Mesenchymal stem cell (in vitro differentiated cells and primary cell): ENCODE measurements at regions not wholly inside any gene's neighbourhood (a gene's known extent, or its start where the extent isn't known, plus 50 kb on each side); places are given as distances from the start of the nearest gene placed in this dataset.

Experiments used
- DNase-seq: peaks from one replicate; pipeline ENCODE4 v3.0.0-alpha.2; 2013
- H2AFZ ChIP-seq: one replicate; pipeline ENCODE4 v1.6.1; 2013; ENCODE audit warnings: low read depth, mild to moderate bottlenecking, control low read depth, inconsistent platforms, low read length, moderate library complexity
- H2AK5ac ChIP-seq: 2 replicates; pipeline ENCODE4 v1.6.1; 2013; ENCODE audit warnings: low read length, moderate library complexity, mild to moderate bottlenecking, inconsistent platforms; ENCODE audit not compliant: severe bottlenecking
- H2BK120ac ChIP-seq: one replicate; pipeline ENCODE4 v1.6.1; 2013; ENCODE audit warnings: low read depth, mild to moderate bottlenecking, inconsistent platforms, low read length, moderate library complexity
- H2BK12ac ChIP-seq, 2 experiments: one replicate each; pipeline ENCODE4 v1.6.1; 2013; ENCODE audit warnings: inconsistent platforms in 2 of 2, low read length in 2 of 2, mild to moderate bottlenecking in 2 of 2, moderate library complexity in 2 of 2, control low read depth in 1 of 2
- H2BK15ac ChIP-seq: one replicate; pipeline ENCODE4 v1.6.1; 2013; ENCODE audit warnings: mild to moderate bottlenecking, low read depth, inconsistent platforms; ENCODE audit not compliant: poor library complexity, severe bottlenecking
- H2BK5ac ChIP-seq: 2 replicates; pipeline ENCODE4 v1.6.1; 2013; ENCODE audit warnings: low read depth, mild to moderate bottlenecking, low read length, control low read depth, inconsistent platforms; ENCODE audit not compliant: poor library complexity, severe bottlenecking
- H3K14ac ChIP-seq, 2 experiments: one replicate each; pipeline ENCODE4 v1.6.1; 2013; ENCODE audit warnings: inconsistent platforms in 2 of 2, low read length in 2 of 2, control low read depth in 1 of 2, mild to moderate bottlenecking in 1 of 2, moderate library complexity in 1 of 2
- H3K18ac ChIP-seq, 2 experiments: one replicate each; pipeline ENCODE4 v1.6.1; 2013; ENCODE audit warnings: inconsistent platforms in 2 of 2, low read length in 2 of 2, control low read depth in 1 of 2, low read depth in 1 of 2, mild to moderate bottlenecking in 1 of 2
- H3K23ac ChIP-seq, 2 experiments: one replicate each; pipeline ENCODE4 v1.6.1; 2013; ENCODE audit warnings: inconsistent platforms in 2 of 2, low read length in 2 of 2, mild to moderate bottlenecking in 2 of 2, moderate library complexity in 2 of 2, control low read depth in 1 of 2
- H3K27ac ChIP-seq: 2 replicates; pipeline ENCODE4 v1.5.1; 2013; ENCODE audit warnings: mild to moderate bottlenecking, moderate library complexity, low read length, control low read depth, inconsistent platforms; ENCODE audit not compliant: poor library complexity, severe bottlenecking
- H3K27me3 ChIP-seq, 2 experiments: 2 replicates each; pipeline versions ENCODE4 v1.6.1 to v1.7.0; 2013; ENCODE audit warnings: low read length in 2 of 2, mild to moderate bottlenecking in 2 of 2, moderate library complexity in 2 of 2, control low read depth in 1 of 2, inconsistent platforms in 1 of 2; ENCODE audit not compliant: control insufficient read depth in 1 of 2, insufficient read depth in 1 of 2
- H3K36me3 ChIP-seq, 2 experiments: 2 replicates each; pipeline versions ENCODE4 v1.6.1 to v1.7.0; 2013; ENCODE audit warnings: low read length in 2 of 2, control low read depth in 1 of 2, inconsistent platforms in 1 of 2, low read depth in 1 of 2, mild to moderate bottlenecking in 1 of 2; ENCODE audit not compliant: insufficient read depth in 2 of 2, control insufficient read depth in 1 of 2
- H3K4ac ChIP-seq, 2 experiments: one replicate each; pipeline ENCODE4 v1.6.1; 2013; ENCODE audit warnings: inconsistent platforms in 2 of 2, low read length in 2 of 2, mild to moderate bottlenecking in 2 of 2, moderate library complexity in 2 of 2, control low read depth in 1 of 2, low read depth in 1 of 2
- H3K4me1 ChIP-seq: 2 replicates; pipeline ENCODE4 v1.6.1; 2013; ENCODE audit warnings: low read depth, low read length, control low read depth; ENCODE audit not compliant: control insufficient read depth, insufficient read depth
- H3K4me2 ChIP-seq: 2 replicates; pipeline ENCODE4 v1.6.1; 2013; ENCODE audit warnings: low read length, mild to moderate bottlenecking, inconsistent platforms; ENCODE audit not compliant: poor library complexity, severe bottlenecking
- H3K4me3 ChIP-seq, 2 experiments: 2 replicates each; pipeline versions ENCODE4 v1.5.1 to v1.7.0; 2013; ENCODE audit warnings: low read length in 2 of 2, mild to moderate bottlenecking in 2 of 2, control low read depth in 1 of 2, low read depth in 1 of 2; ENCODE audit not compliant: insufficient read depth in 1 of 2
- H3K79me1 ChIP-seq: replicated peaks from 2 replicates; pipeline ENCODE4 v1.6.1; 2013; ENCODE audit warnings: mild to moderate bottlenecking, control low read depth, low read length, inconsistent platforms; ENCODE audit not compliant: poor library complexity, severe bottlenecking
- H3K9ac ChIP-seq: 2 replicates; pipeline ENCODE4 v1.7.0; 2013; ENCODE audit warnings: mild to moderate bottlenecking, low read length, moderate library complexity
- H3K9me3 ChIP-seq: 2 replicates; pipeline ENCODE4 v1.7.0; 2013; ENCODE audit warnings: mild to moderate bottlenecking, low read length; ENCODE audit not compliant: control insufficient read depth
- H4K8ac ChIP-seq: one replicate; pipeline ENCODE4 v1.6.1; 2013; ENCODE audit warnings: inconsistent platforms, mild to moderate bottlenecking, low read length, moderate library complexity
- H4K91ac ChIP-seq: one replicate; pipeline ENCODE4 v1.6.1; 2013; ENCODE audit warnings: mild to moderate bottlenecking, low read length, inconsistent platforms
- WGBS: methylation state at CpG from one replicate; pipeline ENCODE4 v1.1.7; 2013; ENCODE audit warnings: mixed read lengths; 5-methylcytosine and 5-hydroxymethylcytosine counted together

- Histone ChIP-seq H3K4me2 (no peak overlapping the region), H3K4me3 (no peak overlapping the region), H4K8ac (no peak overlapping the region), H3K23ac (no peak overlapping the region), H4K91ac (no peak overlapping the region), H2BK120ac (no peak overlapping the region), H3K27ac (no peak overlapping the region), H3K9ac (no peak overlapping the region), H3K27me3 (no peaks in the 10 kb centered on the region), H3K14ac (no peak overlapping the region), H3K4me1 (no peaks in the 10 kb centered on the region), H2AK5ac (no peak overlapping the region), H2AFZ (no peak overlapping the region), H3K79me1 (no peaks in the 10 kb centered on the region), H2BK15ac (no peak overlapping the region), H3K4ac (no peak overlapping the region), H3K9me3 (no peaks in the 10 kb centered on the region), H2BK12ac (no peak overlapping the region), H2BK5ac (no peak overlapping the region), H3K18ac (no peak overlapping the region), H3K36me3 (no peaks in the 10 kb centered on the region)
- 85% methylated on average over 4 of the region's 4 CpGs for WGBS
- no peak for DNase-seq
Measured at GRCh38 chr4:129978315-129978714, 882.4 kb downstream of the C4orf33 start.

DNA sequence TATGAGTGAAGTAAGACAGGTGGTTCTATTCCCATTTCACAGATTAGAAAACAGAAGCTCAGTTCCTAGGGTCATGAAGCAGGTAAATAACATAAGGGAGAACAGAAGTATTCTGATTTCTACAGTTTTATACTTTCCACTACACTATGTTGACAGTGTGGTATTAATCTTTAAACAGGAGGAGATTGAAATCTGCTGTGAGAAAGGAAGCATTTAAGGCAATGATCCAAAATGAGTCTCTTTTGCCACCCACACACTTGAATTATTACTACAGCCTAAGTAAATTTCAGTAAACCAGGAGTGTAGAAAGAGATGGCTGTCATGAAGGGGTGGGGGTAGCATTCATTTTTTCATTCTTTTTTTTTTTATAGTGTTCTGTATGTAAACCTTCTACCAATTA is 893.0 kb downstream of the C4orf33 start:
- Histone ChIP-seq H3K23ac (no peak overlapping the region), H3K4ac (no peak overlapping the region), H3K79me1 (no peaks in the 10 kb centered on the region), H4K8ac (no peak overlapping the region), H2AFZ (no peak overlapping the region), H3K27ac (no peak overlapping the region), H3K4me2 (no peak overlapping the region), H3K4me1 (no peaks in the 10 kb centered on the region), H2BK12ac (no peak overlapping the region), H2AK5ac (no peak overlapping the region), H2BK15ac (no peak overlapping the region), H3K4me3 (no peak overlapping the region), H3K14ac (no peak overlapping the region), H3K27me3 (no peaks in the 10 kb centered on the region), H2BK120ac (no peak overlapping the region), H3K36me3 (no peaks in the 10 kb centered on the region), H3K9ac (no peak overlapping the region), H4K91ac (no peak overlapping the region), H3K18ac (no peak overlapping the region), H3K9me3 (no peaks in the 10 kb centered on the region), H2BK5ac (no peak overlapping the region)
- no peak for DNase-seq

DNA sequence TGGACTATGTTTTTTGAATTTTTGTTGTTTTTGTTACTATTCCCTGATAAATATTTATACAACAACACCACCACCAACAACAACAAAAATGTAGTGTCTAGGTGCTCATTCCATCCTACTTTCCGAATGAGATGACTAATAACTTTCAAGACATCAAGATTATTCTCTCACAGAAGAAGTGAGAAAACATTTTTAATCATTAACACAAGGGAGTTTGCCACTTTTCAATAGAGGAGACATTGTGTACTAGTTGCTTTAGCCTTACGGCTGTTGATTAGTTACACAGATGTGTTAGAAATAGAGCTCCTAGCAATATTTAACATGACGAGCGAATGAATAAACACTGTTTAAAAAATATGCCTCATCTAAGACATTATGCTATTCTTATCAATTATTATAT is 898.8 kb downstream of the C4orf33 start:
- no peak overlapping the region for H4K91ac ChIP-seq
- no peak overlapping the region for H2AK5ac ChIP-seq
- no peaks in the 10 kb centered on the region for H3K27me3 ChIP-seq
- no peak overlapping the region for H3K23ac ChIP-seq
- no peak overlapping the region for H4K8ac ChIP-seq
- no peak overlapping the region for H2AFZ ChIP-seq
- H3K18ac ChIP-seq: no peak overlapping the region
- H3K4me2 ChIP-seq: no peak overlapping the region
- no peaks in the 10 kb centered on the region for H3K36me3 ChIP-seq
- H2BK12ac ChIP-seq: no peak overlapping the region
- no peak overlapping the region for H2BK15ac ChIP-seq
- no peak overlapping the region for H3K9ac ChIP-seq
- H3K79me1 ChIP-seq: no peaks in the 10 kb centered on the region
- no peaks in the 10 kb centered on the region for H3K4me1 ChIP-seq
- WGBS: 100% methylated on average over 1 of the region's 4 CpGs
- H3K4me3 ChIP-seq: no peak overlapping the region
- no peak overlapping the region for H2BK120ac ChIP-seq
- H3K27ac ChIP-seq: no peak overlapping the region
- H3K9me3 ChIP-seq: peaks cover 4% of the 10 kb centered on the region
- H3K14ac ChIP-seq: no peak overlapping the region
- no peak overlapping the region for H2BK5ac ChIP-seq
- no peak overlapping the region for H3K4ac ChIP-seq
- DNase-seq: no peak

- no peak for DNase-seq
- Histone ChIP-seq H3K9me3 (peaks cover 8% of the 10 kb centered on the region), H2BK12ac (no peak overlapping the region), H3K36me3 (no peaks in the 10 kb centered on the region), H3K4me1 (no peaks in the 10 kb centered on the region), H3K4ac (no peak overlapping the region), H2BK5ac (no peak overlapping the region), H3K23ac (no peak overlapping the region), H3K4me2 (no peak overlapping the region), H3K14ac (no peak overlapping the region), H2AFZ (no peak overlapping the region), H3K18ac (no peak overlapping the region), H3K27ac (no peak overlapping the region), H2AK5ac (no peak overlapping the region), H3K27me3 (no peaks in the 10 kb centered on the region), H2BK15ac (no peak overlapping the region), H3K79me1 (no peaks in the 10 kb centered on the region), H4K91ac (no peak overlapping the region), H4K8ac (no peak overlapping the region), H2BK120ac (no peak overlapping the region), H3K4me3 (no peak overlapping the region), H3K9ac (no peak overlapping the region)
- 89% methylated on average over 7 of the region's 7 CpGs for WGBS
Measured at GRCh38 chr4:129998436-129999150, 902.6 kb downstream of the C4orf33 start.
